SK-N-SH (cell line): ENCODE measurements at regions not wholly inside any gene's neighbourhood (a gene's known extent, or its start where the extent isn't known, plus 50 kb on each side); places are given as distances from the start of the nearest gene placed in this dataset.

Source experiments
- CHD2 ChIP-seq: fragments of 150-350 bp; IDR thresholded peaks from 2 replicates; pipeline ENCODE4 v1.6.1; 2018; ENCODE audit warnings: low read length; ENCODE audit not compliant: partially characterized antibody
- ELF1 ChIP-seq: IDR thresholded peaks from 2 replicates; pipeline ENCODE4 v1.4.0; 2012
- FOXM1 ChIP-seq: IDR thresholded peaks from 2 replicates; pipeline ENCODE4 v1.4.0; 2012; ENCODE audit warnings: low read depth, mild to moderate bottlenecking
- IRF3 ChIP-seq: fragments of 150-350 bp; IDR thresholded peaks from 2 replicates; pipeline ENCODE4 v1.6.1; 2016; ENCODE audit warnings: mild to moderate bottlenecking, low read depth, low read length
- JUND ChIP-seq: IDR thresholded peaks from 2 replicates; pipeline ENCODE4 v1.4.0; 2012
- MAX ChIP-seq: IDR thresholded peaks from 2 replicates; pipeline ENCODE4 v1.4.0; 2012; ENCODE audit warnings: low read depth
- NRF1 ChIP-seq: IDR thresholded peaks from 2 replicates; pipeline ENCODE4 v1.6.1; 2012; ENCODE audit warnings: low read depth, mild to moderate bottlenecking, low read length
- PBX3 ChIP-seq: IDR thresholded peaks from 2 replicates; pipeline ENCODE4; 2012
- POLR2AphosphoS5 ChIP-seq: IDR thresholded peaks from 2 replicates; pipeline ENCODE4 v1.6.1; 2012; ENCODE audit warnings: low read depth, low read length
- RCOR1 ChIP-seq: fragments of 150-350 bp; IDR thresholded peaks from 2 replicates; pipeline ENCODE4 v1.6.1; 2017; ENCODE audit warnings: antibody characterized with exemption, low read length
- REST ChIP-seq: IDR thresholded peaks from 2 replicates; pipeline ENCODE4 v1.6.1; 2012; ENCODE audit warnings: mild to moderate bottlenecking, low read depth, low read length, moderate library complexity
- SIN3A ChIP-seq: IDR thresholded peaks from 2 replicates; pipeline ENCODE4 v1.6.1; 2012; ENCODE audit warnings: low read depth, mild to moderate bottlenecking, low read length, moderate library complexity, borderline replicate concordance
- TAF1 ChIP-seq: IDR thresholded peaks from 2 replicates; pipeline ENCODE4 v1.6.1; 2012; ENCODE audit warnings: low read depth, mild to moderate bottlenecking, low read length, moderate library complexity, borderline replicate concordance
- TCF12 ChIP-seq: IDR thresholded peaks from 2 replicates; pipeline ENCODE4 v1.4.0; 2012
- TEAD4 ChIP-seq: IDR thresholded peaks from 2 replicates; pipeline ENCODE4 v1.4.0; 2012; ENCODE audit warnings: mild to moderate bottlenecking, borderline replicate concordance; ENCODE audit not compliant: insufficient read depth
- USF2 ChIP-seq: fragments of 150-350 bp; IDR thresholded peaks from 2 replicates; pipeline ENCODE4 v1.6.1; 2017; ENCODE audit warnings: antibody characterized with exemption, low read length, low read depth, borderline replicate concordance
- ZBTB33 ChIP-seq: IDR thresholded peaks from 2 replicates; pipeline ENCODE4 v1.4.0; 2012; ENCODE audit warnings: low read depth, borderline replicate concordance

GRCh38 chr16:54482892-54483574, 196.4 kb upstream of the IRX3 start (continued):
- no peak for TF ChIP-seq TCF12
- TF ChIP-seq SIN3A: no peak
- no peak for TF ChIP-seq ZBTB33
- TF ChIP-seq NRF1: no peak
- TF ChIP-seq RCOR1: peak; percentile 90
- TF ChIP-seq ELF1: no peak
- TF ChIP-seq USF2: no peak
- TF ChIP-seq PBX3: no peak
- no peak for TF ChIP-seq TEAD4
- TF ChIP-seq IRF3: no peak
- TF ChIP-seq REST: no peak
- no peak for TF ChIP-seq FOXM1
- no peak for TF ChIP-seq TAF1
- TF ChIP-seq JUND: no peak
- TF ChIP-seq MAX: no peak
- TF ChIP-seq CHD2: peak; percentile 71
- no peak for TF ChIP-seq POLR2AphosphoS5
